NOMO-1 treated with DMSO at 0.1 percent for 48 hours (cell line): ENCODE measurements at regions not wholly inside any gene's neighbourhood (a gene's known extent, or its start where the extent isn't known, plus 50 kb on each side); places are given as distances from the start of the nearest gene placed in this dataset.

ENCODE experiments used
- DNase-seq: peaks from one replicate; lab custom pipeline; 2025; ENCODE audit not compliant: unreplicated experiment; lab: John Stamatoyannopoulos, UW

- no peak for DNase-seq
Measured at GRCh38 chr3:161555320-161555719, 58.7 kb downstream of the OTOL1 start.

GRCh38 chr3:161556533-161556932 lies 59.9 kb downstream of the OTOL1 start:
- DNase-seq: no peak

- DNase-seq: no peak
Measured at GRCh38 chr3:161556941-161557340, 60.3 kb downstream of the OTOL1 start.

- no peak for DNase-seq
Measured at GRCh38 chr3:161557445-161558150, 61.0 kb downstream of the OTOL1 start.

GRCh38 chr3:161558236-161558635 lies 61.6 kb downstream of the OTOL1 start:
- no peak for DNase-seq

GRCh38 chr3:161559177-161559998 lies 62.8 kb downstream of the OTOL1 start:
- DNase-seq: peak; percentile 58

- peak; percentile 40 for DNase-seq
Measured at GRCh38 chr3:161560008-161560637, 63.5 kb downstream of the OTOL1 start.

- no peak for DNase-seq
Measured at GRCh38 chr3:161567577-161568361, 71.2 kb downstream of the OTOL1 start.

- no peak for DNase-seq
Measured at GRCh38 chr3:161568671-161569070, 72.1 kb downstream of the OTOL1 start.

GRCh38 chr3:161571951-161572350 lies 75.3 kb downstream of the OTOL1 start:
- DNase-seq: no peak

- DNase-seq: no peak
Measured at GRCh38 chr3:161573136-161573535, 76.5 kb downstream of the OTOL1 start.

GRCh38 chr3:161575901-161576300 lies 79.3 kb downstream of the OTOL1 start:
- DNase-seq: no peak

GRCh38 chr3:161576311-161576710 lies 79.7 kb downstream of the OTOL1 start:
- no peak for DNase-seq

- no peak for DNase-seq
Measured at GRCh38 chr3:161576714-161577510, 80.3 kb downstream of the OTOL1 start.

GRCh38 chr3:161577662-161578061 lies 81.1 kb downstream of the OTOL1 start:
- no peak for DNase-seq

- DNase-seq: no peak
Measured at GRCh38 chr3:161579395-161580126, 83.0 kb downstream of the OTOL1 start.

- no peak for DNase-seq
Measured at GRCh38 chr3:161585922-161586321, 89.3 kb downstream of the OTOL1 start.

- DNase-seq: no peak
Measured at GRCh38 chr3:161586556-161587235, 90.1 kb downstream of the OTOL1 start.

GRCh38 chr3:161598639-161599038 lies 102.0 kb downstream of the OTOL1 start:
- DNase-seq: no peak
